ENCODE measurements at regions not wholly inside any gene's neighbourhood (a gene's known extent, or its start where the extent isn't known, plus 50 kb on each side); places are given as distances from the start of the nearest gene placed in this dataset.
"Not testable (repeated sequence)": the region's sequence is repeated elsewhere in the genome, so short reads cannot be mapped to it uniquely, and the experiment has no call there.

GRCh38 chr10:90028312-90028711 lies 326.9 kb downstream of the KIF20B start:
- TF ChIP-seq CTCF (IDR thresholded peaks at IDR 0.05) (no peak), POLR2A (IDR thresholded peaks at IDR 0.05) (no peak)
- DNase-seq = no peak
- Histone ChIP-seq H3K27ac (no peak overlapping the region), H3K9me3 (no peaks in the 10 kb centered on the region), H3K27me3 (no peaks in the 10 kb centered on the region), H3K4me3 (no peak overlapping the region), H3K4me1 (no peaks in the 10 kb centered on the region), H3K36me3 (no peaks in the 10 kb centered on the region)
- 83 to 95% methylated on average over 2 of the region's 2 CpGs for WGBS, 2 donors
- intact Hi-C loops (cut with DNase I) = no loop called here

GRCh38 chr10:90031776-90032175 lies 330.4 kb downstream of the KIF20B start:
- Histone ChIP-seq H3K36me3 (no peaks in the 10 kb centered on the region), H3K9me3 (no peaks in the 10 kb centered on the region), H3K27ac (no peak overlapping the region), H3K27me3 (no peaks in the 10 kb centered on the region), H3K4me1 (no peaks in the 10 kb centered on the region), H3K4me3 (no peak overlapping the region)
- DNase-seq = no peak
- intact Hi-C loops (cut with DNase I) = no loop called here
- no peak for TF ChIP-seq POLR2A (IDR thresholded peaks at IDR 0.05)
- no peak for TF ChIP-seq CTCF (IDR thresholded peaks at IDR 0.05)
- 73 to 100% methylated on average over 1 of the region's 1 CpG for WGBS, 2 donors

GRCh38 chr10:90032519-90032918 lies 331.1 kb downstream of the KIF20B start:
- H3K4me3 ChIP-seq = no peak overlapping the region
- H3K36me3 ChIP-seq = no peaks in the 10 kb centered on the region
- no peak overlapping the region for H3K27ac ChIP-seq
- TF ChIP-seq CTCF (IDR thresholded peaks at IDR 0.05) (no peak), POLR2A (IDR thresholded peaks at IDR 0.05) (no peak)
- intact Hi-C loops (cut with DNase I) = no loop called here
- DNase-seq = no peak
- no peaks in the 10 kb centered on the region for H3K27me3 ChIP-seq
- H3K4me1 ChIP-seq = no peaks in the 10 kb centered on the region
- H3K9me3 ChIP-seq = no peaks in the 10 kb centered on the region

GRCh38 chr10:90034862-90035261 lies 333.5 kb downstream of the KIF20B start:
- H3K4me3 ChIP-seq; DNase-seq; H3K36me3 ChIP-seq; H3K27me3 ChIP-seq; H3K4me1 ChIP-seq; H3K9me3 ChIP-seq; H3K27ac ChIP-seq; intact Hi-C loops (cut with DNase I): not testable (repeated sequence)
- WGBS, 2 donors = 84 to 86% methylated on average over 5 of the region's 5 CpGs

- H3K36me3 ChIP-seq = no peaks in the 10 kb centered on the region
- no peaks in the 10 kb centered on the region for H3K9me3 ChIP-seq
- no peaks in the 10 kb centered on the region for H3K27me3 ChIP-seq
- intact Hi-C loops (cut with DNase I) = no loop called here
- H3K4me1 ChIP-seq = no peaks in the 10 kb centered on the region
- no peak overlapping the region for H3K4me3 ChIP-seq
- TF ChIP-seq POLR2A (IDR thresholded peaks at IDR 0.05) (no peak), CTCF (IDR thresholded peaks at IDR 0.05) (no peak)
- WGBS, 2 donors = 79 to 84% methylated on average over 3 to 4 of the region's 4 CpGs
- H3K27ac ChIP-seq = no peak overlapping the region
- no peak for DNase-seq
Measured at GRCh38 chr10:90041585-90041984, 340.2 kb downstream of the KIF20B start.

GRCh38 chr10:90042075-90042474 lies 340.7 kb downstream of the KIF20B start:
- TF ChIP-seq CTCF (IDR thresholded peaks at IDR 0.05) = no peak
- no peak for TF ChIP-seq POLR2A (IDR thresholded peaks at IDR 0.05)
- no peak for DNase-seq
- Histone ChIP-seq H3K27ac (no peak overlapping the region), H3K36me3 (no peaks in the 10 kb centered on the region), H3K27me3 (no peaks in the 10 kb centered on the region), H3K4me3 (no peak overlapping the region), H3K9me3 (no peaks in the 10 kb centered on the region), H3K4me1 (no peaks in the 10 kb centered on the region)
- 69 to 87% methylated on average over 6 of the region's 7 CpGs for WGBS, 2 donors
- intact Hi-C loops (cut with DNase I) = no loop called here
